Lung (tissue), 11 donors: ENCODE measurements at regions not wholly inside any gene's neighbourhood (a gene's known extent, or its start where the extent isn't known, plus 50 kb on each side); places are given as distances from the start of the nearest gene placed in this dataset.

Experiments
- ATAC-seq: fragments of 200-7000 bp; cut with Tn5 transposase; one replicate; pipeline ENCODE4 v1.9.1; 2020; ENCODE audit warnings: moderate number of reproducible peaks; ENCODE audit not compliant: insufficient read depth, low FRiP score
- DNase-seq, 3 donors: peaks; one replicate each; pipeline ENCODE4 v3.0.0-alpha.2; 2013 to 2017
- H3K27ac ChIP-seq, 2 donors: one replicate each; pipeline ENCODE4 v1.5.1; 2013; ENCODE audit warnings: mild to moderate bottlenecking in 2 of 2, moderate library complexity in 2 of 2, control low read depth in 1 of 2, inconsistent platforms in 1 of 2, low read depth in 1 of 2, low read length in 1 of 2
- H3K27me3 ChIP-seq, 3 donors: one replicate each; pipeline ENCODE4 v1.5.1; 2013; ENCODE audit warnings: low read length in 2 of 3; ENCODE audit not compliant: control insufficient read depth in 3 of 3, insufficient read depth in 3 of 3
- H3K36me3 ChIP-seq, 4 donors: one replicate each; pipeline ENCODE4 v1.5.1; 2013; ENCODE audit warnings: low read length in 4 of 4, mild to moderate bottlenecking in 1 of 4, moderate library complexity in 1 of 4; ENCODE audit not compliant: control insufficient read depth in 4 of 4, insufficient read depth in 4 of 4
- H3K4me1 ChIP-seq, 5 donors: one replicate each; pipeline ENCODE4 v1.5.1; 2013; ENCODE audit warnings: low read length in 5 of 5, mild to moderate bottlenecking in 2 of 5, moderate library complexity in 1 of 5; ENCODE audit not compliant: control insufficient read depth in 5 of 5, insufficient read depth in 5 of 5
- H3K4me3 ChIP-seq: one replicate; pipeline ENCODE4 v1.5.1; 2013; ENCODE audit warnings: mild to moderate bottlenecking, control low read depth, moderate library complexity
- H3K9ac ChIP-seq, 2 donors: one replicate each; pipeline ENCODE4 v1.5.1; 2013; ENCODE audit warnings: low read length in 2 of 2, control low read depth in 1 of 2; ENCODE audit not compliant: insufficient read depth in 1 of 2
- H3K9me3 ChIP-seq, 4 donors: one replicate each; pipeline ENCODE4 v1.5.1; 2013; ENCODE audit warnings: low read length in 3 of 4, mild to moderate bottlenecking in 1 of 4, moderate library complexity in 1 of 4; ENCODE audit not compliant: control insufficient read depth in 4 of 4, insufficient read depth in 3 of 4
- CTCF ChIP-seq: IDR thresholded peaks from 2 replicates; pipeline ENCODE4 v1.5.1; 2012; ENCODE audit warnings: mild to moderate bottlenecking; ENCODE audit errors: control extremely low read depth, extremely low read depth
- WGBS, 2 donors: extraction: QIAGEN DNeasy Blood & Tissue Kit; methylation state at CpG; one replicate each; pipeline ENCODE4 v1.1.7; 2013; 5-methylcytosine and 5-hydroxymethylcytosine counted together
- donor health status: control.
- donor health status: control.
- donor health status: Bipolar disorder and iron deficiency.
- donor health status: healthy.
- donor health status: DM: yes; HTN: yes; CAD: no.

- Histone ChIP-seq H3K4me3 (no peak overlapping the region), H3K9me3 (peaks cover 0 to 3% (median 0%) of the 10 kb centered on the region in 4 donors), H3K27me3 (no peaks in the 10 kb centered on the region), H3K9ac (no peak overlapping the region), H3K4me1 (peaks cover 0 to 32% (median 8%) of the 10 kb centered on the region in 5 donors), H3K36me3 (no peaks in the 10 kb centered on the region), H3K27ac (no peak overlapping the region)
- 52 to 63% methylated on average over 6 of the region's 6 CpGs for WGBS, 2 donors
- ATAC-seq = no peak
- peak in 2 of 3 donors; percentile 57 to 60 for DNase-seq
- no peak for TF ChIP-seq CTCF
Observed at GRCh38 chr9:88799541-88800328, 191.5 kb upstream of the S1PR3 start.

GRCh38 chr9:88800329-88800682 lies 191.0 kb upstream of the S1PR3 start:
- Histone ChIP-seq H3K4me3 (no peak overlapping the region), H3K4me1 (peaks cover 0 to 32% (median 8%) of the 10 kb centered on the region in 5 donors), H3K9me3 (peaks cover 0 to 3% (median 0%) of the 10 kb centered on the region in 4 donors), H3K9ac (no peak overlapping the region), H3K36me3 (no peaks in the 10 kb centered on the region), H3K27ac (no peak overlapping the region), H3K27me3 (no peaks in the 10 kb centered on the region)
- no peak for DNase-seq
- TF ChIP-seq CTCF = no peak
- WGBS, 2 donors = 54 to 64% methylated on average over 3 of the region's 3 CpGs
- no peak for ATAC-seq

GRCh38 chr9:88801214-88801796 lies 190.0 kb upstream of the S1PR3 start:
- H3K9me3 ChIP-seq = peaks cover 0 to 3% (median 0%) of the 10 kb centered on the region in 4 donors
- 83 to 85% methylated on average over 2 of the region's 2 CpGs for WGBS, 2 donors
- no peaks in the 10 kb centered on the region for H3K36me3 ChIP-seq
- H3K4me1 ChIP-seq = peaks cover 0 to 32% (median 8%) of the 10 kb centered on the region in 5 donors
- DNase-seq (no peak), ATAC-seq (no peak)
- TF ChIP-seq CTCF = no peak
- no peak overlapping the region for H3K4me3 ChIP-seq
- H3K27me3 ChIP-seq = no peaks in the 10 kb centered on the region
- H3K27ac ChIP-seq = no peak overlapping the region
- no peak overlapping the region for H3K9ac ChIP-seq
